Inflammatory macrophage (primary cell): ENCODE measurements at regions not wholly inside any gene's neighbourhood (a gene's known extent, or its start where the extent isn't known, plus 50 kb on each side); places are given as distances from the start of the nearest gene placed in this dataset.
A peak's percentile ranks its signal among the peaks of the same experiment; 100 is the strongest.

Experiments
- DNase-seq, 2 donors: peaks; one replicate each; pipeline ENCODE4 v3.0.0-alpha.2; 2020 to 2022

DNA sequence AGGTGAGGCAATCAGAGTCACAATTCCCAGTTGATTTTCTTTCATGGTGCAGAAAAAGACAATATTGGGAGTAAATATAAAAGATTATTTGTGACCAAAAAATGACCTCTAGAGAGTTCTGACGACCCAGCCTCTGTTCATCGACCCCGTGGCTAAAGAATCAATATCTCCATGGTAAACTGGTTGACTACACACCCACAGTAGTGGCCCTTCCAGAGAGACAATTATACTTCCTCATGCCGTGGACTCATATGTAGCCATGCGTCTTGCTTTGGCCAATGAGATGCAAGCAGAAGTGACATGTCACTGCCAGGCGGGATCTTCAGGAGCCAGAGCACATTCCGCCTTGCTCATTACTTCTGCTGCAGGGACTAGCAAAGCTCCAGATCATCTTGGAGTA lies 163.3 kb upstream of the RAD23B start:
- no peak for DNase-seq

DNA sequence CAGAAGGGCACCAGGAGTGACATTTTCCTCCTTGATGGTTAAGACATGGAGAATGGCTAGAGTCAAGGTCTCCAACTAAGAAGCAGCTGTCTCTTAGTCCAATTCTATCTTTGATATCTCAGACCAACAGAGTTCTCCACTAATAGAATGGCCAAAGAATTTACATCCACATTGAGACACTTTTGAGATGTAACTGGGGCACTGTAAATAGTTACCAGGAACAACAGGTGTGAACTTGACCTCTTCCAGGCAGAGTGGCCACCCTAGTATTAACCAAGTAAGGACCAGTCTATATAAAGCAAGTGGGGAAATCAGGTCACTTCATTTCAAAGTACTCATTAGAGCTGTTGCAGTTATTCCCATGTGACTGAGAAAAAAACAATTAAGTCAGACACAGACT lies 159.7 kb upstream of the RAD23B start:
- DNase-seq: no peak

DNA sequence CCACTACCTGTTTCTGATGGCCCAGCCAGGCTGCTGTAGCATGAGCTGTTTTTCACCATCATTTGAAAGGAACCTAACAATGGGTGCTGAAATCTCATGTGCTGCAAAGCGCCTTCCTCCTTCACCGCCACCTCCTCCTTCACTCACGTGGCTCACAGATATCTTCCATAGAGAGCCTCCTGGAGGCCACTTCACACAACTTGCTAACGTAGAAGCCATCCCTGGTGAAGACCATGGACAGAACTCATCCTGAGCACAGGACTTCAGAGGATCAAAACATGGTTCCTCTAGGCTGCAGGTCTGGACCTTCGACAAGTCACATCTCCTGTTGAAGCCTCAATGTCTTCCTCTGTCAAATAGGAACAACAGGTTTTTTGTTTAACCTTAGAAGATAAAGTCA lies 155.5 kb upstream of the RAD23B start:
- DNase-seq: no peak

DNA sequence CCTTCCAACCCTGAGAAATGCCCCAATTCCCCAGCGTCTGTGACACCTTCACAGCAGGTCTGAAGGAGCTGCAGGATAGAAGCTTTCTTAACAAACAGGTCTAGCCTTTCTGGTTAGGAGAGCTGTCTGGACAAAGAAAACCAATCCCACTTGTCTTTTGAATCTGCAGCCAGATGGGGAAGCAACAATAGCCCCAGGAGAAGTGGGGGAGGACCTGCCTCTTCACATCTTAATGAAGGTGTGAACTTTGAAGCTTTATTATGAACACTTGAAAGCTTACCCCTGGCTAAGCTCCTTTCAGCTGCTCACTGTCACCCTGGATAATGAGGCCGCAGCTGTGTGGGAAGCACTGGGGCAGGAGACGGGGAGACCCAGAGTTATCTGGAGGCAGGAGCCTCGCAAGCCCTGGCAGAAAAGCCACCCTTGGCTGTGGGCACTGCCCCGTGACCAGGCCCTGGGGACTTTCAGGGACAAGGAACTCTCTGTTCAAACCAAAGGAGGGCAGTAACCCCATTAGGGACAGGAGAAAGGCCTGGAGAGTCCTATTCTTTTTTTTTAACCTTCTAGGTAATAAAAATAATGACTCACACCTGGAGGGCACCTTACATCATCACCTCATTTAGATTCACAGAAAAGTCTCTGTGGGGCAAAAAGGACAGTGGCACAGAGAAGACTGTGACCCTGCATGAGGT lies 151.8 kb upstream of the RAD23B start:
- DNase-seq: no peak

DNA sequence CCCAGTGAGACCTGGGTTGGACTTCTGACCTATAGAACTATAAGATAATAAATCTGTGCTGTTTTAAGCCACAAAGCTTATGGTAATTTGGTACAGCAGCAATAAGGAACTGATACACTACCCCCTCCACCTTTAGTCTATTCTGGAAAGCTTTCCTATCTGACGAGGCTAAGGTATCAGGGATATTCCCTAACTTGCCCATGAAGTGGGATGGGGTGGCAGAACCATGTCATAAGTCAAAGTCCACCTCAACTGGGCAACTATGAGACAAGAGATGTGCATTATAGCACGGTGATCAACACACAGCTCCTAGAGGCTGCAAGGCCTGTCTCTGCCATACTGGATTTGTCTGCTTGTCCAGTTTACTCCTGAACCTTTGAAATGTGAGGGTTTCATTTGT lies 146.8 kb upstream of the RAD23B start:
- DNase-seq: no peak

DNA sequence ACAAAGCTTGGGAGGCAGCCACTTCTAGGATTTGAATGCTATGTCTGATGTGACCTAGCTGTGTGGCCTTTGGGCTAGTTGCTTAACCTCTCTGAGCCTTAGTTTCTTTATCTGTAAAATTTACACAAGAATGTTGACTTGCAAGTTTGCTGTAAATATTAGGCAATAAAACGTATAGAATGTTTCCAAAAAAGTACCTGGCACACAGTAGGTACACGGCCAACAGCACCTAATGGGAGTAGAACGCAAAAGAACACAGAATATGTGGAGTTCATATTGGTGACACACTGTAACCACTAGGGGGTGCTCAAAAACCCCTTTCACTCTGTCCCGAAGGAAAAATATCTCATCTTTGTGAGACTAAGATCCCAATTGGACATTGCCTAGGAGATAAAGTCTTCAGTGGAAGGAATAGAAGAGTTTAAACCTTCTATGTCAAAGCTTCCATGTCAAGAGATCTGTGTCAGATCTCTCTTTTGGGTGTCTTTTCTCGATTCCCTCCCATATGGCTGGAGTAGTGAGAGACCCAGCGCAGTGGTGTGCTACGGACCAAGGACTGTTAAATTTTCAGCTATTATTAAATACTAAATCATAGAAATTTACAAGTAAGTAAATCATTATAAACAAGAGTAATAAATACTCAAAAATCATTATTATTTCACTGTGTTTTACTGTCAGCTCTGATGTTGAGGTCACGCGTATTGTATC lies 145.4 kb upstream of the RAD23B start:
- peak; percentile 42 to 45 for DNase-seq

DNA sequence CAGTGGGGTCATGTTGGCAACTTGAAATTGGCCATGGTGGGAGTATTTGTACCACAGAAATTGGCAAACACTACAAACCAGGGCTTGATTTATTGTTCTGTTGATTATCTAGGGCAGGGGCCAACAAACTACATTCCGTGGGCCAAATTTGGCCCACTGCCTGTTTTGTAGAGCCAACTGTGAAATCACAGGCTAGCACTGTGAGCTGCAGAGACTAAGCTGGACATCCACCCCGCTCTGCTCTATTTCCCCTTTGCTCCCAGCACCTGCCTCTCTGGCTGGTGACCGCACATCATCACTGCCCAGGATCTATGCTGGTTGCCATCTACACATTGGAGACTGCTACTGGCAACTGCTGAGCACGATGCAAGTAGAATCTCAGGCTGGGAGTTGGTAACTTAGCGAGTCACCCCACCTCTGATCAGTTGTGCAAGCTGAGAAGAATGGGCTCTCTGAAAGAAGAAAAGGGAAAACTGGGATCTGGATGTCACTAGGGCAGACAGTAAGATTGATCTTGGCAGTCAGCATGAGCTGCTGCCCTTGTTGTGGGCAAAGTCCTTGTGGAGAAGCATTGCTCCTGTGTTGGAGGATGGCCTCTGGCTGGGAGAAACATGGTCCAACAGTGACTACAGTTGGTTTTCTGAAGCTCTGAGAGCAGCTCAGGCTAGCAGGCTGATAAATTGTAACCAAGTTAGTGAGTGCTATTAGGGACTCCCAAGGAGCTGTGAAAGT lies 144.7 kb upstream of the RAD23B start:
- no peak for DNase-seq

DNA sequence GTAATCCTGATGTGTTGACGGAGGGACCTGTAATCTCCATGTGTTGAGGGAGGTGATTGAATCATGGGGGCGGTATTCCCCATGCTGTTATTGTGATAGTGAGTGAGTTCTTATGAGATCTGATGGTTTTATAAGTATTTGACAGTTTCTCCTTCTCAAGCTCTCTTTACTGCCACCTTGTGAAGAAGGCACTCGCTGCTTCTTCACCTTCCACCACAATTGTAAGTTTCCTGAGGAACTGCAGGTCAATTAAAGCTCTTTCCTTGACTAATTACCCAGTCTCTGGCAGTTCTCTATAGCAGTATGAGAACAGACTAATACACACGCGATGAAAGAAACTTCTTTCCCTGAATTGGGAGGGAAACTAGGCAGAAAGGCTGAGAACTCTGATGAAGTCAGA lies 141.1 kb upstream of the RAD23B start:
- DNase-seq: no peak

DNA sequence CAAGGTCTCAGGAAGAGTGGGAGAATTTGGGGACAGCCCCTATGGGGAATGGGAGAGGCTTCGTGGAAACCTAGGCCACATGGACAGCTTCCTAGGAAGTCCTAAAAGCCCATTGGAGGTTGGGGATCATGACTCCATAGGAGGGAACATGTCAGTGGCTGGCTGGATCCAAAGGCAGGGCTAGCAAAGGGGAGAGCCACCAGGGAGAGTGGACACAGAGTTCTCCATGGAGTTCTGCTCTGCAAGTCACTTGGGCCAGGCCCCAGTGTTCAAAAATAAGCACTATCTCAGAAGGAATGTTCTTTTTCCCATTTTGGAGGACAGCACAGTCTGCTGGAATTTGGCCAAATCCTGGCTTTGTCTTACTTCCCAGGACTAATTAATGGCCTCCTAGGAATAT lies 140.6 kb upstream of the RAD23B start:
- no peak for DNase-seq

DNA sequence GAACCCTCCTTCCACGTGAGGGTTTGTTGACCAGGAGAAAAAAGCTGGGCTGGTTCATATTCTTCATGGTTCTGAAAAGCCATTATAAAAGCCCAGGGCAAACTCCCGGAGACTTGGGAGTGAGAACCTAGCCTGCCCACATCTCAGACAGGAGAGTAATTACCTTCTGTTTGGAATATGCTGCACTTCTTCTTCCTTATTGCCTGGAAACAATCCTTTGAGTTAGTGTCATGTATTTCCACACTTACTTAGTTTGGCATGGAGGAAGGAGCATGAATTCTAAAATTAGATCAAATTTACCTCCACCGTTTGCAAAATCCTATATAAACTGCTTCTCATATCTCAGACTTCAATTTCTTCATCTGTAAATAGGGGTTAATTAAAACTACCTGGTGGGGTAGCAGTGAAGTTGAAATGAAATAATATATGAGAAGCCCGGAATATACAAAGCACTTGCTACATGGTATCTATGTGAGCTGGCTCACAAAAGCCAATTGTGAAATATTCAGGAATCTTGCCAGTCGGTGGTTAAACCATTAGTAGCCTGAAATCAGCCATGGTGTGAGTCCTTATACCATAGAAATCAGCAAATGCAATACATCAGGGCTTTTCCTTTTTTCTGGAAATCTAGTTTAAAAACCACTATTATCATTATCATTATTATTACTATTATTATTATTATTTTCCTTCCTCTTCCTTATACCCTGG lies 140.0 kb upstream of the RAD23B start:
- no peak for DNase-seq

DNA sequence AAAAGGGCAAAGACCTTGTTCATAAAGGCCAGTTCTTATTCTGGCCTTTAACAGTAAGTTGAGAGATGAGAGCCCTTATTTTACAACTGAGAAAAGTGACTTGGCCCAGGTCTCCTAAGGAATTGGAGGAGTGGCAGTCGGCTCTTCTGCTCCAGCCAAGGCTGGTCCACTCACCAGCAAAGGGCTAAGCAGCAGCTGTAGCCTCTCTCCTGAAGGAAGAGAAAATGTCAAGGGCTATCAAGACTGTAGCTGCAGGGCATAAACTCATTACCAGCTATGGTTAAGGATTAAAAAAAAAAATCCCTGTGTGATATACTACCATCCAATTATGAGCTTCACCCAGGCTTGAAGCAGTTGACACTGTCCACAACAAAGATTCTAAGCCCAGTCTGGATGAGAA lies 138.6 kb upstream of the RAD23B start:
- no peak for DNase-seq

DNA sequence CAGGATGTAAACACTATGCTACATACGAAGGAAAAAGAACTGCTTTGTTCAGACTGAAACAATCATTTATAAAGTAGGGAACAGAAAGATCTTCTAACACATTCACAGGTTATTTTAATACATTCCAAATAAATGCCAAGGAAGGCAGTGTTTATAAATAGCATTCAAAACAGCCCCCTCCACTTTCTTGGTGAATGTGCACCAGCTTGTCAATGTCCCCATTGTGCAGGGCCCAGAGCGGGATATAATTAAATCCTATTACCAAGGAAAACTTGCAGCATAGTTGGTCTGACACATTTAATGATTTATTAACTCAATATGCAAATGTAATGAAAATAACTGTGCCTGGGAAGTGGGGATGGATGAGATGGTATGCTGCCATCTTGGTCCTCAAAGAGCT lies 135.9 kb upstream of the RAD23B start:
- DNase-seq: no peak

DNA sequence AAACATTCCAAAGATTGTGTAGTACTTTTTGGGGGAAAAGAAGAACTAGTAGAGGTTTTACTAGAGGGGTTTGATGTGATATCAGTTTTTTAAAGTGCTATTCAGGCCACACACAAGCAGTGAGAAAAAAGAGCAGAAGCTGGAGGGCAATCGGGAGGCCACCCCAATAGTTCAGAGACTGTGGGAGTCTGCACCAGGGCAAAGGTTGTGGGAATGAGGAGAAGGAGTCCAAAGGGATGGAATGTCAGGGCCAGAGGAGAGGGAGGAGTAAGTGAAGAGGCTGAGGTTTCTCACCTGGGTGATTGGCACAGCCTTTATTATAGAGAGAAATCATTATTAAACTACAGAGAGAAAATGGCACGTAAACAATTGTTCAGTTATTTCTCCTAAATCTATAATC lies 134.9 kb upstream of the RAD23B start:
- DNase-seq: no peak

DNA sequence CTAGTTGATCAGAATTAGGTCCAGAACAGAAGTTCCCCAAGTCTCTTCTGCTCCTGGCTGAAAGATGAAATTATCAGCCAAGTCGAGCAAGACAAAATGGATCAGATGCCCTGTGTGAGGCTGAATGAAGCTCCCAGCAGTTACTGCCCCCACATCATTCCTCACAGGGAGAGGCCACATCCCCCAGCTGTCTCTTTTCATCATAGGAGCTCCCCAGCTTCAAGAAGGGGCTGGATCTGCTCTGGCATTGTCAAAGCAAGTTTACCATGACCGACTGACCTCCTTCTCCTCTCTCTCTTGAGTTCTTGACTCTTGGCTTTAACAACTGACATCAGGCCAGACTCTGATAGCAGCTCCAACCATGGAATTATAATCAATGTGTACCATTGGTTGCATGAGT lies 133.3 kb upstream of the RAD23B start:
- DNase-seq: no peak

DNA sequence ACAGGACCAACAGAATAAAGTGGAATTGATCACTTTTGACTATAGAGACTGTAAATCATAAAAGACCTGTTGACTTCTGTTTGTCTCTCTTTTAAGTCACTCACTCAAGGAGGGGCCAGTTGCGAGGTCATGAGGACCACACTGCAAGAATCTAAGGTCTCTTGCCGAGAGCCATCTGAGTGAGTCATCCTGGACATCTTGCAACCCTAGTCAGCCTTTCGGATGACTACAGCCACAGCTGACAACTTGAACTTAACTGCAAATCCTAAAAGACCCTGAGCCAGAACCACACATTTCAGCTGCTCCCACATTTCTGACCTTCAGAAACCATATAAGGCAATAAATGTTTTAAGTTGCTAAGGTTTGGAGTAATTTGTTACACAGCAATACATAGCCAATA lies 129.7 kb upstream of the RAD23B start:
- no peak for DNase-seq

DNA sequence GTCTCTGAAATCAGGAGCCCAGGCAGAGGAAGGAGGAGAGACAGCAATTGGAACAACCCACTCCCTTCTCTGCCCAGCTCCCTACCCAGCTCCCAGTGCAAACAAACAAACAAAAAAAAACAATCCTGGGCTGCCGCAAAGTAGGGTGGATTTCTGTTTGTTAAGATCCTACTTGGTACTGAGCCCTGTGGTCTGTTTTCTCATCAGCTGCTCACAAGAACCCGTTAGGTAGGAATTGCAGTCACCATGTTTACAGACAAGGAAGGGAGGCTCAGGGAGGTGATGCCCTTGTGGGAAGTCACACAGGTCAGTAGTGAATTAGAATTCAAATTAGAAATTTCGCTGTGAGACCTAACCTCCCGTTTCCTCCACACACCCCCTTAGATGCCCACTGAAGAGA lies 128.8 kb upstream of the RAD23B start:
- no peak for DNase-seq

DNA sequence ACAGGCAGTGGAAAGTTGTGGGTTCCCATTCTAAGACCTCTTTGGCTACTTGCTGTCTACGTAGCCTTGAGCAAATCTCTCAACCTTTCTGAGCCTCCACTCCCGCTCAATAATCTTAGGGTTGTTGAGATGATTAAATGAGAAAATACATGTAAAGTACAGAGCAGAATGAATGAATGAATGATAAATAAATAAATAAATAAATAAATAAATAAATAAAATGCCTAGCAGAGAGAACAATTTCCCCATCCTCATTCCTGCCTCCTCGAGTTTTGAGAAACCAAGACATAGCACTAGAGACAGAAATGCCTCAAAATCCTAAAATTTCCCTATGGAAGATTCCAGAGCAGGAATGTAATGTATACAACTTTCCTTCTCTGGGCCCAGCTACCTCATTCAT lies 128.3 kb upstream of the RAD23B start:
- DNase-seq: no peak

DNA sequence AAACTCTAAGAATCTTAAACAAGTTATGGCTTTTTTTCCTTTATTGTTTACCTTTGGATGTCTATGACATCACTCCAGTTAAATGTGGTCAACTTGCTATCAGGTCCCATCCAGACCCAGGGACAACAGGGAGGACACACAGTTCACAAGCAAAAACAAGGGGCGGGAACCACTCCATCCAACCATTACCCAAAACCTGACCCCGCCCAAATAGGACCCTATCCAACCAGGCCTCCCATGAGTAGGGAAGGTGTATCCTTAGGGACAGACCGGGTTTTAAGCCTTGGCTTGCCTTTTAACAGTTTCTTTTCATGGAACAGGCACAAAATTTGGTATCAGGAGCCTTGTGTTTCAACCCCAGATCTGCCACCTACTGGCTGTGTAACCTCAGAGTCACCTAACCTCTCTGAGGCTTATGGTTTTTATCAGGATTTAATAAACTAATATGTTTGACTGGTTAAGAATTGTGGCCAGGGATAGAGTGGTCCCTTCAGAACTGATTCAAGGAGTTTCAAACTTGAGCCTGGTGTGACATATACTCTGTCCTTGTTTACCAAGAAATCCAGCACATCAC lies 127.7 kb upstream of the RAD23B start:
- no peak for DNase-seq

DNA sequence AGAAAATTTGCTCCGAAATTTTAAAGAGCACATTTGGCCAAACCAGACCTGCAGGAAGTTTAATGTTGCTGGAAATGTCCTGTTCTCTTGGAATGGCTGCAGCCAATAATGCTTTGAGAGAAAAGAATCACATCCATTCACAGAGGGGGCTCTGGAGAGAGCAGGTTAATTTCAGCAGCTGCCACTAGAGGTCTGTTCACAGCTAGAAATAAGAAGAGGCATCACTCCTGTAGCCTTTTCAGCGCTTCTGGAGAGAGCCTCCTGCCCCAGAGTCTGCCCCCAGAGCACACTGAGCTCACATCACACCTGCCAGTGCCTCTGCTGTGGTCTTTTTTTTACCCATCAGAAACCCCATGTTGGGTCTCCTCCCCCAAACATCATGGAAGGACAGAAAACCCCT lies 124.8 kb upstream of the RAD23B start:
- no peak for DNase-seq

DNA sequence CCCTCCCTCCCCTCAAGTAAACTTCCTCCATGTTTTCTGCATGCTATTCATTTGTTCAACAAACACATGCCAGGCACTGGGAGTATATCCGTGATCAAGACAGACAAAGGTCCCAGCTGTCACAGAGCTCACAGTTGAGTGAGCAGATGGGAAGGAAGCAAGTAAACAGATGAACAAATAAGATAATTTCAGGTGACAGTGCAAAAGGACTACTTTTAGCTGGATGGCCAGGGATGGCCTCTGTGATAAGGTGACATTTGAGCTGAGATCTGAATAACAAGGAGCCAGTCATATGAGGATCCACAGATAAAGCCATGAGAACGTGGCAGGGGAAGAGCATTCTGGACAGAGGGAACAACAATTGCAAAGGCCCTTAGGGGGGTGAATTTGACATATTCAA lies 121.7 kb upstream of the RAD23B start:
- no peak for DNase-seq

DNA sequence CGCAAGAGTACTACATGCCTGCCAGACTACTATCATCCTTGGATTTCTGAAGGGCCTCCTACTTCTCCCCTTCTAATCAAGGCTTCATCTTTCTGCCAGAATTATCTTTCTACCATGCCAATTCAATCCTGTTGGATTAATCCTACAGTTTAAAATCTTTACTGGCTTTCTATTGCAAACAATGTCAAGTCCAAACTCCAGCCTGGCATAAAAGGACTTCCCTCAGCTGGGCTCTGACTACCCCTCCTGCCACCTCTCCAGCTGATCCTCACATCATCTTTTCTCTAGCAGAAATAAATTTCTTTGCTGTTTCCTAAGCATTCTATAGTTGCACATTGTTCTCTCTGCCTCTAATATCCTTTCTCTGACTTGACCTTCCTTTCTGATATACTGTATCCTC lies 119.7 kb upstream of the RAD23B start:
- DNase-seq: no peak

DNA sequence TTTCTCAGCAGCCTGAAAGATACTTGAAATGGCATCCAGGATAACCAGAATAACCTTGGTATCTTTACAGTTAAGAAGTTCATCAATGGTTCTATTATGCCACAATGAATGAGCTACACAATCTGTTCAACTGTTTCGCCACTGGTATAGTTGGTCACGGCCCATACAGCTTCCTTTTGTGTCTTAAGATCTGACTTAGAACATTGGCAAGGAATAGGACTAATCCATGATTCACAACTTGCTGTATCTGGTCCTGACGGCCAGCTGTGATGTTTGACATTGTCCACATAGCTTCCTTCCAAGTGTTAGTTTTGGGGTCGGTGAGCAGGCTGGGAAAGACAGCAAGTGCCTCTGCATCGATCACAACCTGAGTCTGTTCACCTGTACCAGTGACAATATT lies 113.3 kb upstream of the RAD23B start:
- no peak for DNase-seq

DNA sequence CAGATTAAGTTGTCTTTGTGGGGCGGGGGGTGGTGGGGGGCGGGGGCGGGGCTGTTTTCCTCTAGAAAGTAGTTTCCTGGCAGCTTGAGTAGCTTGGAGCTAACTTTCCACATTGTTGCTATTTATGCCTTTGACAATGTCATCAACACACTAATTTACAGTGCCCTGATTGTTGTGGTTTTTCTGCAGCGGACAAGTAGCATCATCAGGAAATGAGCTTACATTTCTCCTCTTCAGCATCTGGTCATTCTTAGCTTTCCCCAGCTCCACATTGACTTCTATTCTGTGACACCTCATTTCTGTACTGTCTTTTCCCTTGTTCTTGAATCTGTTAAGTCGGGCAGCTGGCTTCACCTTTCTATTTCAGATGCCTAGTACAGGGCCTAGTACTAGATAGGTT lies 112.3 kb upstream of the RAD23B start:
- DNase-seq: no peak
